Astrocyte (in vitro differentiated cells and primary cell): ENCODE measurements at regions not wholly inside any gene's neighbourhood (a gene's known extent, or its start where the extent isn't known, plus 50 kb on each side); places are given as distances from the start of the nearest gene placed in this dataset.

ENCODE experiments used
- DNase-seq: peaks from one replicate; pipeline ENCODE4 v3.0.0-alpha.2; 2010; ENCODE audit warnings: low read depth
- FAIRE-seq: peaks from 2 replicates; lab custom pipeline; 2011; peaks lifted over from hg19 to GRCh38; lab: Jason Lieb, UNC
- H2AFZ ChIP-seq: 2 replicates; pipeline ENCODE4 v1.6.0; 2012; ENCODE audit warnings: low read depth, low read length, inconsistent platforms
- H3K27ac ChIP-seq: 2 replicates; pipeline ENCODE4 v1.5.1; 2011; ENCODE audit warnings: low read depth, low read length, inconsistent platforms
- H3K27me3 ChIP-seq: 2 replicates; pipeline ENCODE4 v1.6.0; 2011; ENCODE audit warnings: low read length, inconsistent platforms; ENCODE audit not compliant: insufficient read depth
- H3K36me3 ChIP-seq: 2 replicates; pipeline ENCODE4 v1.5.1; 2011; ENCODE audit warnings: low read length, inconsistent platforms; ENCODE audit not compliant: insufficient read depth
- H3K4me1 ChIP-seq: 2 replicates; pipeline ENCODE4 v1.5.1; 2011; ENCODE audit warnings: low read length, inconsistent platforms; ENCODE audit not compliant: insufficient read depth
- H3K4me2 ChIP-seq: 2 replicates; pipeline ENCODE4 v1.6.0; 2012; ENCODE audit warnings: low read length, inconsistent platforms
- H3K4me3 ChIP-seq: 2 replicates; pipeline ENCODE4 v1.5.1; 2011; ENCODE audit warnings: low read depth, mild to moderate bottlenecking, low read length, inconsistent platforms; ENCODE audit not compliant: insufficient read depth
- H3K79me2 ChIP-seq: 2 replicates; pipeline ENCODE4 v1.6.0; 2012; ENCODE audit warnings: mild to moderate bottlenecking, low read length, inconsistent platforms; ENCODE audit not compliant: insufficient read depth
- H3K9ac ChIP-seq: 2 replicates; pipeline ENCODE4 v1.6.0; 2012; ENCODE audit warnings: mild to moderate bottlenecking, low read length, inconsistent platforms
- H3K9me3 ChIP-seq: 2 replicates; pipeline ENCODE4 v1.5.1; 2012; ENCODE audit warnings: low read depth, mild to moderate bottlenecking, low read length, inconsistent platforms; ENCODE audit not compliant: insufficient read depth
- H4K20me1 ChIP-seq: 2 replicates; pipeline ENCODE4 v1.6.0; 2012; ENCODE audit warnings: low read length, inconsistent platforms; ENCODE audit not compliant: insufficient read depth
- H3K27ac Mint-ChIP-seq: one replicate; pipeline ENCODE4 v1.8.0; 2021; ENCODE audit warnings: mild to moderate bottlenecking, mixed read lengths; ENCODE audit not compliant: unreplicated experiment
- H3K27me3 Mint-ChIP-seq: one replicate; pipeline ENCODE4 v1.8.0; 2021; ENCODE audit warnings: low read depth, mixed read lengths; ENCODE audit not compliant: unreplicated experiment
- H3K36me3 Mint-ChIP-seq: one replicate; pipeline ENCODE4 v1.8.0; 2021; ENCODE audit warnings: low read depth, mixed read lengths; ENCODE audit not compliant: unreplicated experiment
- H3K4me1 Mint-ChIP-seq: one replicate; pipeline ENCODE4 v1.8.0; 2021; ENCODE audit warnings: low read depth, mixed read lengths; ENCODE audit not compliant: unreplicated experiment
- H3K4me3 Mint-ChIP-seq: one replicate; pipeline ENCODE4 v1.8.0; 2021; ENCODE audit warnings: mild to moderate bottlenecking, moderate library complexity, mixed read lengths; ENCODE audit not compliant: unreplicated experiment
- H3K9me3 Mint-ChIP-seq: one replicate; pipeline ENCODE4 v1.8.0; 2021; ENCODE audit warnings: mild to moderate bottlenecking, mixed read lengths; ENCODE audit not compliant: unreplicated experiment
- EZH2 ChIP-seq: IDR thresholded peaks from 2 replicates; pipeline ENCODE4 v1.6.1; 2012; ENCODE audit warnings: mild to moderate bottlenecking, low read length, inconsistent platforms; ENCODE audit not compliant: insufficient read depth
- TF ChIP-seq, protein P1 (sequence below): IDR thresholded peaks from 2 replicates; pipeline ENCODE4 v1.5.1; 2011; ENCODE audit warnings: low read depth, mild to moderate bottlenecking, inconsistent platforms, low read length, moderate library complexity; ENCODE audit not compliant: insufficient read depth

DNA sequence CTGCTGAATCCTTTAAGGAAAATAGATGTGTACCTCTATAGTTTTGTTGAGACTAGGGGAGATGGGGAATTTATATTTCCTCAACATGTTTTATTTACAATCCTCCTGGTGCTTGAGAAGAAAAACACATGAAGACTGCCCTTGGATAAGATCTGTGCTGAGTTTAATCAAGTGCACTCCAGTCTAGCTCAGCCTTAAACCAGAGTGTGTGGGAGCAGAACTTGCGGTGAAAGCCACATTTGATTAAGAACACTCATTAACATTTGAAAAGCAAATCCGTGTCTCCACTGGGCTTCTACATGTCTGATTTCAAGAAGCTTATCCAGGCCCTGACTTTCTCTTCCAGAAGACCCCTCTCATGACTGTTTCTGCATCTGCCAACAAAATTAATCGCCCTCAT, 84.8 kb upstream of the ITGA6 start:
- Histone ChIP-seq H3K79me2 (no peaks in the 10 kb centered on the region), H4K20me1 (no peaks in the 10 kb centered on the region), H3K4me2 (no peak overlapping the region), H3K9ac (no peak overlapping the region), H3K4me3 (no peak overlapping the region), H2AFZ (no peak overlapping the region), H3K36me3 (no peaks in the 10 kb centered on the region), H3K27me3 (no peaks in the 10 kb centered on the region), H3K27ac (no peak overlapping the region), H3K4me1 (peaks cover 3% of the 10 kb centered on the region), H3K9me3 (peaks cover 5% of the 10 kb centered on the region)
- H3K36me3 Mint-ChIP-seq = no peaks in the 10 kb centered on the region
- TF ChIP-seq, protein P1, sequence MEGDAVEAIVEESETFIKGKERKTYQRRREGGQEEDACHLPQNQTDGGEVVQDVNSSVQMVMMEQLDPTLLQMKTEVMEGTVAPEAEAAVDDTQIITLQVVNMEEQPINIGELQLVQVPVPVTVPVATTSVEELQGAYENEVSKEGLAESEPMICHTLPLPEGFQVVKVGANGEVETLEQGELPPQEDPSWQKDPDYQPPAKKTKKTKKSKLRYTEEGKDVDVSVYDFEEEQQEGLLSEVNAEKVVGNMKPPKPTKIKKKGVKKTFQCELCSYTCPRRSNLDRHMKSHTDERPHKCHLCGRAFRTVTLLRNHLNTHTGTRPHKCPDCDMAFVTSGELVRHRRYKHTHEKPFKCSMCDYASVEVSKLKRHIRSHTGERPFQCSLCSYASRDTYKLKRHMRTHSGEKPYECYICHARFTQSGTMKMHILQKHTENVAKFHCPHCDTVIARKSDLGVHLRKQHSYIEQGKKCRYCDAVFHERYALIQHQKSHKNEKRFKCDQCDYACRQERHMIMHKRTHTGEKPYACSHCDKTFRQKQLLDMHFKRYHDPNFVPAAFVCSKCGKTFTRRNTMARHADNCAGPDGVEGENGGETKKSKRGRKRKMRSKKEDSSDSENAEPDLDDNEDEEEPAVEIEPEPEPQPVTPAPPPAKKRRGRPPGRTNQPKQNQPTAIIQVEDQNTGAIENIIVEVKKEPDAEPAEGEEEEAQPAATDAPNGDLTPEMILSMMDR = no peak
- TF ChIP-seq EZH2 = no peak
- no peak for DNase-seq
- peaks cover 12% of the 10 kb centered on the region for H3K9me3 Mint-ChIP-seq
- H3K4me3 Mint-ChIP-seq = no peak overlapping the region
- FAIRE-seq = no peak
- peaks cover 1% of the 10 kb centered on the region for H3K27me3 Mint-ChIP-seq
- peaks cover 12% of the 10 kb centered on the region for H3K4me1 Mint-ChIP-seq
- H3K27ac Mint-ChIP-seq = no peak overlapping the region

DNA sequence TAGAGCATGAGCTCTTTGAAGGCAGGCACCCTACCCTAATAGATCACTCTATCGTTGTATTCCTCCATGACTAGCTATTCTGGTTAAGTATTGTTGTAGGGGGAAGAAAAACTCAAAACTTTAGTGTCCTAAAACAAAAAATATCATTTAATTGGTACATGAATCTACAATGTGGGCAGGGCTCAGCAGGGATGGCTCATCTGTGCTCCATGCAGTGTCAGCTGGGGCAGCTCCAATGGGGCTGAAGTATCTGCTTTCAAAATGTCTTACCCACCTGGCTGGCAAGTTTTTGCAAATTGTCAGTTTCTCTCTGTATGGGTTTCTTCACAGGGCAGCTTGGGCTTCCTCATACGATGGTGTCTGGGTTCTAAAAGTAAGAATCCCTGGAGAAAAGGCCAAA, 83.2 kb upstream of the ITGA6 start:
- DNase-seq (no peak), FAIRE-seq (no peak)
- Mint-ChIP-seq H3K4me3 (no peak overlapping the region), H3K9me3 (peaks cover 14% of the 10 kb centered on the region), H3K27me3 (peaks cover 1% of the 10 kb centered on the region), H3K4me1 (peaks cover 12% of the 10 kb centered on the region), H3K27ac (no peak overlapping the region), H3K36me3 (no peaks in the 10 kb centered on the region)
- Histone ChIP-seq H3K4me2 (no peak overlapping the region), H3K27ac (no peak overlapping the region), H4K20me1 (no peaks in the 10 kb centered on the region), H3K79me2 (no peaks in the 10 kb centered on the region), H2AFZ (no peak overlapping the region), H3K9me3 (peaks cover 5% of the 10 kb centered on the region), H3K4me1 (peaks cover 3% of the 10 kb centered on the region), H3K36me3 (no peaks in the 10 kb centered on the region), H3K9ac (no peak overlapping the region), H3K4me3 (no peak overlapping the region), H3K27me3 (no peaks in the 10 kb centered on the region)
- TF ChIP-seq EZH2 = no peak

DNA sequence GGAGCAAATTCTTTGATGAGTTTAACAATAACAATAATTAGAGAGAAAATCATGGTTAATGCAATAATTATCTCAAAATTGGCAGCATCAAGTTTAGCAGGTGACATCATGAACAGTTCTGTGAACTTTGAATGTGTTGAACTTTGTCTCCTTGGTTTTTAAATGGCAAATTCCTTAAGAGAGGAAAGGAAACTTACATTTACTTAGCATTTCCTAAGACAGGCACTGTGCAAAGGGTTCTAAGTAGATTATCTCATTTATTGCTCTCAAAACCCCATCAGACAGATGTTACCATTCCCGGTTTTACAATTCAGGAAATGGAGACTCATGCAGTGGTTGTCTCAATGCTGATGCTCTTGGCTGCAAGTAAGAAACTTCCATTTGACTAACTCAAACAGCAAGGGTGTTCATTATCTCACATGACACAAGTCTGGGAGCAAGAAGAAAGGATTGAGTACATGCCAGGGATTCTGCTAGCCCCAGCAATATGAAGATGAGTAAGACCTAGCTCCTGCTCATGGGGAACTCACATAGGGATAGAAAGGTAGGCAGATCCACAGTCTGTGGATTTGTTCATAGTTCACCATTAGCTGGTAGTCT, 81.3 kb upstream of the ITGA6 start:
- no peak overlapping the region for H3K4me3 ChIP-seq
- H2AFZ ChIP-seq = no peak overlapping the region
- no peak overlapping the region for H3K4me2 ChIP-seq
- no peaks in the 10 kb centered on the region for H3K4me1 ChIP-seq
- Mint-ChIP-seq H3K4me1 (no peaks in the 10 kb centered on the region), H3K36me3 (no peaks in the 10 kb centered on the region), H3K27me3 (peaks cover 6% of the 10 kb centered on the region), H3K4me3 (no peak overlapping the region), H3K9me3 (peaks cover 14% of the 10 kb centered on the region), H3K27ac (no peak overlapping the region)
- DNase-seq (no peak), FAIRE-seq (no peak)
- no peaks in the 10 kb centered on the region for H3K36me3 ChIP-seq
- no peaks in the 10 kb centered on the region for H3K27me3 ChIP-seq
- no peaks in the 10 kb centered on the region for H4K20me1 ChIP-seq
- H3K9me3 ChIP-seq = peaks cover 5% of the 10 kb centered on the region
- TF ChIP-seq EZH2 = no peak
- TF ChIP-seq, protein P1 = no peak
- no peaks in the 10 kb centered on the region for H3K79me2 ChIP-seq
- H3K27ac ChIP-seq = no peak overlapping the region
- H3K9ac ChIP-seq = no peak overlapping the region
